WTC11 (cell line): ENCODE measurements at regions not wholly inside any gene's neighbourhood (a gene's known extent, or its start where the extent isn't known, plus 50 kb on each side); places are given as distances from the start of the nearest gene placed in this dataset.

Source experiments
- ATAC-seq: fragments of 200-7000 bp; cut with Tn5 transposase; 2 replicates; pipeline ENCODE4 v1.10.0; 2021; ENCODE audit warnings: mild to moderate bottlenecking, moderate library complexity
- CTCF ChIA-PET: fragments of 300-600 bp; sonication (Branson Sonifier 250); formaldehyde crosslinking; loops from one replicate; lab custom pipeline; 2021; ENCODE audit warnings: antibody characterized with exemption; lab: Charles Lee
- POLR2A ChIA-PET: fragments of 350-600 bp; sonication (Branson Sonifier 250); formaldehyde crosslinking; loops from one replicate; lab custom pipeline; 2021; ENCODE audit warnings: antibody characterized with exemption; lab: Charles Lee
- DNase-seq: peaks from one replicate; pipeline ENCODE4 v3.0.0; 2021; ENCODE audit warnings: low spot score
- H3K27ac Mint-ChIP-seq: 2 replicates; pipeline ENCODE4 v1.8.0; 2021; ENCODE audit warnings: mixed read lengths
- H3K27me3 Mint-ChIP-seq: 2 replicates; pipeline ENCODE4 v1.8.0; 2021; ENCODE audit warnings: low read depth, mild to moderate bottlenecking, moderate library complexity, mixed read lengths
- H3K36me3 Mint-ChIP-seq: 2 replicates; pipeline ENCODE4 v1.8.0; 2021; ENCODE audit warnings: mixed read lengths
- H3K4me1 Mint-ChIP-seq: 2 replicates; pipeline ENCODE4 v1.8.0; 2022; ENCODE audit warnings: mixed read lengths
- H3K4me3 Mint-ChIP-seq: 2 replicates; pipeline ENCODE4 v1.8.0; 2021; ENCODE audit warnings: mild to moderate bottlenecking, moderate library complexity, mixed read lengths
- H3K9me3 Mint-ChIP-seq: 2 replicates; pipeline ENCODE4 v1.8.0; 2021; ENCODE audit warnings: mixed read lengths
- ATF2 ChIP-seq: sonication (generic); formaldehyde crosslinking; IDR thresholded peaks from 2 replicates; pipeline ENCODE4 v1.8.1; 2022; ENCODE audit warnings: low read depth, missing genetic modification reagents, borderline replicate concordance
- CDX4 ChIP-seq: fragments of 250-450 bp; sonication (Bioruptor Pico); IDR thresholded peaks from 2 replicates; pipeline ENCODE4 v1.9.0; 2021; ENCODE audit warnings: moderate library complexity, mild to moderate bottlenecking, inconsistent platforms, borderline replicate concordance
- CREM ChIP-seq: sonication (generic); formaldehyde crosslinking; IDR thresholded peaks from 2 replicates; pipeline ENCODE4 v1.8.1; 2022; ENCODE audit warnings: mild to moderate bottlenecking, missing genetic modification reagents, moderate library complexity
- HMGXB4 ChIP-seq: sonication (generic); formaldehyde crosslinking; IDR thresholded peaks from 2 replicates; pipeline ENCODE4 v1.8.1; 2023; ENCODE audit warnings: mild to moderate bottlenecking, moderate library complexity, missing genetic modification reagents
- IRF2 ChIP-seq: sonication (generic); formaldehyde crosslinking; IDR thresholded peaks from 2 replicates; pipeline ENCODE4 v1.8.0; 2022; ENCODE audit warnings: low read depth, missing genetic modification reagents, borderline replicate concordance
- KAT7 ChIP-seq: sonication (generic); formaldehyde crosslinking; IDR thresholded peaks from 2 replicates; pipeline ENCODE4 v1.8.1; 2023; ENCODE audit warnings: missing genetic modification reagents, mild to moderate bottlenecking, borderline replicate concordance
- NFATC4 ChIP-seq: fragments of 250-450 bp; sonication (Bioruptor Pico); IDR thresholded peaks from 2 replicates; pipeline ENCODE4 v1.9.0; 2021; ENCODE audit warnings: mild to moderate bottlenecking
- PRDM15 ChIP-seq: sonication (generic); formaldehyde crosslinking; IDR thresholded peaks from 2 replicates; pipeline ENCODE4 v1.8.0; 2022; ENCODE audit warnings: missing genetic modification reagents
- SMAD4 ChIP-seq: sonication (generic); formaldehyde crosslinking; IDR thresholded peaks from 2 replicates; pipeline ENCODE4 v1.8.0; 2022; ENCODE audit warnings: mild to moderate bottlenecking, missing genetic modification reagents
- SP1 ChIP-seq: sonication (generic); formaldehyde crosslinking; conservative IDR thresholded peaks from 2 replicates; pipeline ENCODE4 v1.8.1; 2022; ENCODE audit warnings: missing genetic modification reagents
- ZNF138 ChIP-seq: sonication (generic); formaldehyde crosslinking; conservative IDR thresholded peaks from 2 replicates; pipeline ENCODE4 v1.8.1; 2022; ENCODE audit warnings: mild to moderate bottlenecking, moderate library complexity, missing genetic modification reagents
- ZNF219 ChIP-seq: sonication (generic); formaldehyde crosslinking; IDR thresholded peaks from 2 replicates; pipeline ENCODE4 v1.8.0; 2023; ENCODE audit warnings: missing genetic modification reagents, mild to moderate bottlenecking, borderline replicate concordance
- ZNF423 ChIP-seq: fragments of 250-450 bp; sonication (Bioruptor Pico); IDR thresholded peaks from 2 replicates; pipeline ENCODE4 v2.1.2; 2022; ENCODE audit warnings: mild to moderate bottlenecking, moderate library complexity
- TF ChIP-seq, protein P1 (sequence below): fragments of 250-450 bp; sonication (Bioruptor Pico); IDR thresholded peaks from 2 replicates; pipeline ENCODE4 v1.9.0; 2021; ENCODE audit warnings: mild to moderate bottlenecking, borderline replicate concordance
- TF ChIP-seq, protein P2 (sequence below): fragments of 200-600 bp; IDR thresholded peaks from 2 replicates; pipeline ENCODE4 v1.8.0; 2022; ENCODE audit warnings: antibody characterized with exemption
- TF ChIP-seq, protein P3 (sequence below): fragments of 250-450 bp; sonication (Bioruptor Pico); IDR thresholded peaks from 2 replicates; pipeline ENCODE4 v1.9.0; 2021; ENCODE audit warnings: mild to moderate bottlenecking

DNA sequence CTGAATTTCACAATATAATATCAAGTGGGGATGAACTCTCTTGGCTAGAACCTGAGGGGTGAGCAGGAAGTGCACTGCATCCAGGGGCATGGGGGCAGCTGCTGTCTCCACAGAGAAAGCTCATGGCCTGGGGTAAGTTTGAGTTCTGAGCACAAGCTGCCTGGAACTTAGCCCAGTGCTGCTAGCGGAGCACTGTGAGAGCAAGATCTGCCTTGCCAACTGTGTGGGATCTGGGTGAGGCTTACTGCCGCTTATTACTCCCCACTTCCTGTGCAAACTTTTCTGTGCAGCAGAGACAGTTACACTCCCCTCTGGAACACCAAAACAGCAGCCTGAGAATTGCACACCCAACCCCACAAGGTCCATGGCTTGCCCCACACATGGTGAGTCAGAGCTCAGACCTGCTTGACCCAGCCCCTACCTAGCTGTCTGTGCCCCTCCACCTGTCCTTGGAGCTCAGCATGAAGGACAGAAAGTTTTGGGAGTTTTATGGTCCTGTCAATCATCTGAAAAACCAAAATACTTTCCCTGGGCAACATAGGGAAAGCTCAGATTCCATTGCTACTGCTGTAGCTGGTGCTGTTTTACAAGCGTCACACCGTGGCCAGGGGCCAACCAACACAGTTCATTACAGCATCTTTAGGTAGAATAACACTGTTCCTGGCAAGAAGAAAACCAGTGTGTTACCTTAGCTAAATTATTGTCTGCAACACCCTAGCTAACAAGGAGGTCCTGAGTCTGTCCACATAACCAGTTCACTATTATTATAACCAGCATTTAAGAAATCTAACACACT, 762.1 kb upstream of the NEGR1 start:
- ATAC-seq, result no peak
- TF ChIP-seq CREM (CRISPR knock-in tag) (no peak), ZNF138 (CRISPR knock-in tag) (no peak), PRDM15 (no peak), KAT7 (CRISPR knock-in tag) (no peak), SP1 (CRISPR knock-in tag) (no peak), IRF2 (CRISPR knock-in tag) (no peak), SMAD4 (no peak), HMGXB4 (no peak), NFATC4 (CRISPR knock-in tag) (no peak), CDX4 (CRISPR knock-in tag) (no peak), ZNF219 (no peak), ZNF423 (no peak), ATF2 (CRISPR knock-in tag) (no peak)
- TF ChIP-seq, protein P1, sequence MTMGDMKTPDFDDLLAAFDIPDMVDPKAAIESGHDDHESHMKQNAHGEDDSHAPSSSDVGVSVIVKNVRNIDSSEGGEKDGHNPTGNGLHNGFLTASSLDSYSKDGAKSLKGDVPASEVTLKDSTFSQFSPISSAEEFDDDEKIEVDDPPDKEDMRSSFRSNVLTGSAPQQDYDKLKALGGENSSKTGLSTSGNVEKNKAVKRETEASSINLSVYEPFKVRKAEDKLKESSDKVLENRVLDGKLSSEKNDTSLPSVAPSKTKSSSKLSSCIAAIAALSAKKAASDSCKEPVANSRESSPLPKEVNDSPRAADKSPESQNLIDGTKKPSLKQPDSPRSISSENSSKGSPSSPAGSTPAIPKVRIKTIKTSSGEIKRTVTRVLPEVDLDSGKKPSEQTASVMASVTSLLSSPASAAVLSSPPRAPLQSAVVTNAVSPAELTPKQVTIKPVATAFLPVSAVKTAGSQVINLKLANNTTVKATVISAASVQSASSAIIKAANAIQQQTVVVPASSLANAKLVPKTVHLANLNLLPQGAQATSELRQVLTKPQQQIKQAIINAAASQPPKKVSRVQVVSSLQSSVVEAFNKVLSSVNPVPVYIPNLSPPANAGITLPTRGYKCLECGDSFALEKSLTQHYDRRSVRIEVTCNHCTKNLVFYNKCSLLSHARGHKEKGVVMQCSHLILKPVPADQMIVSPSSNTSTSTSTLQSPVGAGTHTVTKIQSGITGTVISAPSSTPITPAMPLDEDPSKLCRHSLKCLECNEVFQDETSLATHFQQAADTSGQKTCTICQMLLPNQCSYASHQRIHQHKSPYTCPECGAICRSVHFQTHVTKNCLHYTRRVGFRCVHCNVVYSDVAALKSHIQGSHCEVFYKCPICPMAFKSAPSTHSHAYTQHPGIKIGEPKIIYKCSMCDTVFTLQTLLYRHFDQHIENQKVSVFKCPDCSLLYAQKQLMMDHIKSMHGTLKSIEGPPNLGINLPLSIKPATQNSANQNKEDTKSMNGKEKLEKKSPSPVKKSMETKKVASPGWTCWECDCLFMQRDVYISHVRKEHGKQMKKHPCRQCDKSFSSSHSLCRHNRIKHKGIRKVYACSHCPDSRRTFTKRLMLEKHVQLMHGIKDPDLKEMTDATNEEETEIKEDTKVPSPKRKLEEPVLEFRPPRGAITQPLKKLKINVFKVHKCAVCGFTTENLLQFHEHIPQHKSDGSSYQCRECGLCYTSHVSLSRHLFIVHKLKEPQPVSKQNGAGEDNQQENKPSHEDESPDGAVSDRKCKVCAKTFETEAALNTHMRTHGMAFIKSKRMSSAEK (CRISPR knock-in tag), result no peak
- TF ChIP-seq, protein P2, sequence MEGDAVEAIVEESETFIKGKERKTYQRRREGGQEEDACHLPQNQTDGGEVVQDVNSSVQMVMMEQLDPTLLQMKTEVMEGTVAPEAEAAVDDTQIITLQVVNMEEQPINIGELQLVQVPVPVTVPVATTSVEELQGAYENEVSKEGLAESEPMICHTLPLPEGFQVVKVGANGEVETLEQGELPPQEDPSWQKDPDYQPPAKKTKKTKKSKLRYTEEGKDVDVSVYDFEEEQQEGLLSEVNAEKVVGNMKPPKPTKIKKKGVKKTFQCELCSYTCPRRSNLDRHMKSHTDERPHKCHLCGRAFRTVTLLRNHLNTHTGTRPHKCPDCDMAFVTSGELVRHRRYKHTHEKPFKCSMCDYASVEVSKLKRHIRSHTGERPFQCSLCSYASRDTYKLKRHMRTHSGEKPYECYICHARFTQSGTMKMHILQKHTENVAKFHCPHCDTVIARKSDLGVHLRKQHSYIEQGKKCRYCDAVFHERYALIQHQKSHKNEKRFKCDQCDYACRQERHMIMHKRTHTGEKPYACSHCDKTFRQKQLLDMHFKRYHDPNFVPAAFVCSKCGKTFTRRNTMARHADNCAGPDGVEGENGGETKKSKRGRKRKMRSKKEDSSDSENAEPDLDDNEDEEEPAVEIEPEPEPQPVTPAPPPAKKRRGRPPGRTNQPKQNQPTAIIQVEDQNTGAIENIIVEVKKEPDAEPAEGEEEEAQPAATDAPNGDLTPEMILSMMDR, result no peak
- TF ChIP-seq, protein P3, sequence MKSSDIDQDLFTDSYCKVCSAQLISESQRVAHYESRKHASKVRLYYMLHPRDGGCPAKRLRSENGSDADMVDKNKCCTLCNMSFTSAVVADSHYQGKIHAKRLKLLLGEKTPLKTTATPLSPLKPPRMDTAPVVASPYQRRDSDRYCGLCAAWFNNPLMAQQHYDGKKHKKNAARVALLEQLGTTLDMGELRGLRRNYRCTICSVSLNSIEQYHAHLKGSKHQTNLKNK (CRISPR knock-in tag), result no peak
- CTCF ChIA-PET, result no interaction called here

More for the DNA sequence above, 762.1 kb upstream of the NEGR1 start:
- Mint-ChIP-seq H3K27ac (no peak overlapping the region), H3K27me3 (no peaks in the 10 kb centered on the region; the same call in 1 of the 2 replicates), H3K4me1 (peaks cover 38% of the 10 kb centered on the region), H3K36me3 (peaks cover 7% of the 10 kb centered on the region), H3K9me3 (peaks cover 11% of the 10 kb centered on the region), H3K4me3 (no peak overlapping the region)
- no peak for DNase-seq
- POLR2A ChIA-PET, result no interaction called here
